ENCODE measurements at regions not wholly inside any gene's neighbourhood (a gene's known extent, or its start where the extent isn't known, plus 50 kb on each side); places are given as distances from the start of the nearest gene placed in this dataset.
A peak's percentile ranks its signal among the peaks of the same experiment; 100 is the strongest.

DNA sequence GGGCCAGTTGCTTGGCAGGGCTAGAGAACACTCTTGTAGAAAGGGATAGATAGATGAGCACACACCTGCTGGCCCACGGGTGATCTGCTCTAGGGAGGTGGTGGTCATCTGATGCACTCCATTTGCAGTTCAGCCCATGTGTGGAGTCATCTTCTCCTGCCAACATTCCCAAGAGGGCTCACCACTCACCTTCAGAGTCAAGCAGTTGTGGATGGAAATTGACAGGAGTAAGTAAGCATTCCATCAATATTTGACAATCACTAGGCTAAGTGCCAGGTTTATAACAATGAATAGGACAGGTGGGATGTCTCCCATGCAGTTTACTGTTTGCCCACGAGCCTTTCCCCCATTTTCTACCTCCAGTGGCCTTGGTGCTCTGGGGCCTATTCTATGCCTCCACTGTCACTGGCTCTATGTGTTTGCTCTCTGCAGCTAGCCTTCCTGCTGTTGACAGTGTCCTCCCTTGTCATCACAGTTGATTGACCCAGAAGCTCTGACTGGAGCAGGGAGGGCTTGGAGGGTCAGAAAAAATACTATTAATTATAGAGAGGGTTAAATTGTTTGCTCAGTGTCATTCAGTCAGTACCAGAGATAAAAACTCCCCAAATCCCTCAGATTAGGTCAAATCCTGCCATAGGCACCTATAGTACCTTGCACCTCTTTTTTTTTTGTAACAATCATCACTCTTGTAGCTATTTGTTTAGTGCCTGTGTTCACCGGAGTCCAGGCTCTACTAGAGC lies 134.6 kb upstream of the PZP start:
- no peaks in the 10 kb centered on the region for H4K20me1 ChIP-seq (ENCODE audit: insufficient read depth, low read length)
- H2AFZ ChIP-seq (ENCODE audit: low read length): no peak overlapping the region
- peak; percentile 99 for ATAC-seq
- H3K4me1 ChIP-seq (ENCODE audit: insufficient read depth, low read length): peaks cover 40% of the 10 kb centered on the region
- DNase-seq (ENCODE audit: low spot score): peak; percentile 92
- peak overlapping the region; percentile 3; the same call in 1 of the 2 replicates for H3K9ac ChIP-seq (ENCODE audit: insufficient read depth, low read depth, low read length)
- H3K4me2 ChIP-seq (ENCODE audit: low read depth, low read length): peak overlapping the region; percentile 45
- intact Hi-C loops (cut with micrococcal nuclease; ENCODE audit: unreplicated experiment) (no loop called here), in situ Hi-C loops (cut with HindIII; ENCODE audit: extremely low pct_ligation_motif_present, low pct_unique_long_range_greater_than_20kb) (loop anchor here (25.0 kb wide), 1 partner anchor 120 kb away; no protein-coding TSS in a partner anchor)
- no peaks in the 10 kb centered on the region; a peak in 1 of 5 replicates for H3K36me3 ChIP-seq (replicated peaks in 1 of 2; ENCODE audit: control insufficient read depth in 1 of 2, insufficient read depth in 2 of 2, low read length in 2 of 2)
- H3K9me3 ChIP-seq (ENCODE audit: low read length): no peaks in the 10 kb centered on the region
- H3K4me3 ChIP-seq (replicated peaks in 1 of 3; ENCODE audit: insufficient read depth in 1 of 3, low read depth in 2 of 3, low read length in 3 of 3): peak overlapping the region in 1 of 3 experiments; percentile 8; a peak in 2 of 6 replicates
- WGBS (ENCODE audit: low lambda C conversion rate): 4% methylated on average over 3 of the region's 3 CpGs
- no TSS peak for BruUV-seq (replicated peaks)
- H3K27ac ChIP-seq (ENCODE audit: extremely low read length, insufficient read depth, low read length): peak overlapping the region; percentile 63
- no peaks in the 10 kb centered on the region for H3K27me3 ChIP-seq (ENCODE audit: control insufficient read depth in 1 of 2, insufficient read depth in 2 of 2, low read length in 2 of 2)
- ChIA-PET CTCF (ENCODE audit: low intra/inter-chr PET ratio, low total read pairs) (no interaction called here), POLR2A (interaction anchor here (0.8 to 1.7 kb wide), 4 partner anchors 8 to 29 kb away, joined by 3 to 9 read pairs (median 4); no protein-coding TSS in a partner anchor)
- H3K79me2 ChIP-seq (ENCODE audit: insufficient read depth, low read length): no peaks in the 10 kb centered on the region
- FAIRE-seq: peak; percentile 84
- TF ChIP-seq ZNF441 (CRISPR knock-in tag; IDR thresholded peaks at IDR 0.05; ENCODE audit: borderline replicate concordance) (no peak), SALL2 (CRISPR knock-in tag; IDR thresholded peaks at IDR 0.05) (0 out of 2 replicates have a peak, but pooled peaks have one; percentile 74), SPEN (CRISPR knock-in tag; IDR thresholded peaks at IDR 0.05; ENCODE audit: low read depth) (peak; percentile 58; the same call in 1 of the 2 replicates), SSRP1 (CRISPR knock-in tag; IDR thresholded peaks at IDR 0.05) (no peak), NFYB (CRISPR knock-in tag; IDR thresholded peaks at IDR 0.05) (no peak), CBX1 (IDR thresholded peaks at IDR 0.05; ENCODE audit: low read depth) (no peak), TSC22D2 (CRISPR knock-in tag; IDR thresholded peaks at IDR 0.05; ENCODE audit: borderline replicate concordance) (no peak), ZNF75D (CRISPR knock-in tag; IDR thresholded peaks at IDR 0.05; ENCODE audit: borderline replicate concordance) (no peak), RARA (CRISPR knock-in tag; IDR thresholded peaks at IDR 0.05) (peak; percentile 71), ZNF572 (CRISPR knock-in tag; IDR thresholded peaks at IDR 0.05) (no peak), PHF21A (CRISPR knock-in tag; IDR thresholded peaks at IDR 0.05) (peak; percentile 74; the same call in 1 of the 2 replicates), SMAD1 (CRISPR knock-in tag; IDR thresholded peaks at IDR 0.05; ENCODE audit: borderline replicate concordance, low read depth) (no peak), SRY (CRISPR knock-in tag; IDR thresholded peaks at IDR 0.05) (no peak), CCDC6 (CRISPR knock-in tag; IDR thresholded peaks at IDR 0.05) (no peak; the same call in 1 of the 2 replicates), ZNF660 (CRISPR knock-in tag; IDR thresholded peaks at IDR 0.05; ENCODE audit: borderline replicate concordance, low read depth) (no peak), SCMH1 (CRISPR knock-in tag; IDR thresholded peaks at IDR 0.05; ENCODE audit: borderline replicate concordance) (no peak)
- TF ChIP-seq, protein P1, sequence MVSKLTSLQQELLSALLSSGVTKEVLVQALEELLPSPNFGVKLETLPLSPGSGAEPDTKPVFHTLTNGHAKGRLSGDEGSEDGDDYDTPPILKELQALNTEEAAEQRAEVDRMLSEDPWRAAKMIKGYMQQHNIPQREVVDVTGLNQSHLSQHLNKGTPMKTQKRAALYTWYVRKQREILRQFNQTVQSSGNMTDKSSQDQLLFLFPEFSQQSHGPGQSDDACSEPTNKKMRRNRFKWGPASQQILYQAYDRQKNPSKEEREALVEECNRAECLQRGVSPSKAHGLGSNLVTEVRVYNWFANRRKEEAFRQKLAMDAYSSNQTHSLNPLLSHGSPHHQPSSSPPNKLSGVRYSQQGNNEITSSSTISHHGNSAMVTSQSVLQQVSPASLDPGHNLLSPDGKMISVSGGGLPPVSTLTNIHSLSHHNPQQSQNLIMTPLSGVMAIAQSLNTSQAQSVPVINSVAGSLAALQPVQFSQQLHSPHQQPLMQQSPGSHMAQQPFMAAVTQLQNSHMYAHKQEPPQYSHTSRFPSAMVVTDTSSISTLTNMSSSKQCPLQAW (CRISPR knock-in tag; IDR thresholded peaks at IDR 0.05): no peak
- TF ChIP-seq, protein P2, sequence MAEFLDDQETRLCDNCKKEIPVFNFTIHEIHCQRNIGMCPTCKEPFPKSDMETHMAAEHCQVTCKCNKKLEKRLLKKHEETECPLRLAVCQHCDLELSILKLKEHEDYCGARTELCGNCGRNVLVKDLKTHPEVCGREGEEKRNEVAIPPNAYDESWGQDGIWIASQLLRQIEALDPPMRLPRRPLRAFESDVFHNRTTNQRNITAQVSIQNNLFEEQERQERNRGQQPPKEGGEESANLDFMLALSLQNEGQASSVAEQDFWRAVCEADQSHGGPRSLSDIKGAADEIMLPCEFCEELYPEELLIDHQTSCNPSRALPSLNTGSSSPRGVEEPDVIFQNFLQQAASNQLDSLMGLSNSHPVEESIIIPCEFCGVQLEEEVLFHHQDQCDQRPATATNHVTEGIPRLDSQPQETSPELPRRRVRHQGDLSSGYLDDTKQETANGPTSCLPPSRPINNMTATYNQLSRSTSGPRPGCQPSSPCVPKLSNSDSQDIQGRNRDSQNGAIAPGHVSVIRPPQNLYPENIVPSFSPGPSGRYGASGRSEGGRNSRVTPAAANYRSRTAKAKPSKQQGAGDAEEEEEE (CRISPR knock-in tag; IDR thresholded peaks at IDR 0.05; ENCODE audit: borderline replicate concordance): no peak
